ENCODE measurements at regions not wholly inside any gene's neighbourhood (a gene's known extent, or its start where the extent isn't known, plus 50 kb on each side); places are given as distances from the start of the nearest gene placed in this dataset.
"Not testable (repeated sequence)": the region's sequence is repeated elsewhere in the genome, so short reads cannot be mapped to it uniquely, and the experiment has no call there.

- no peak for DNase-seq (ENCODE audit: low spot score)
These were observed 393.1 kb upstream of the ATP11B start for GRCh38 chr3:182399978-182400737.

GRCh38 chr3:182400838-182401237 is 392.5 kb upstream of the ATP11B start:
- no peak for DNase-seq (ENCODE audit: low spot score)

GRCh38 chr3:182404031-182404430 is 389.3 kb upstream of the ATP11B start:
- DNase-seq (ENCODE audit: low spot score): no peak

GRCh38 chr3:182405759-182406158 is 387.5 kb upstream of the ATP11B start:
- DNase-seq (ENCODE audit: low spot score): no peak

GRCh38 chr3:182406786-182407185 is 386.5 kb upstream of the ATP11B start:
- DNase-seq (ENCODE audit: low spot score): no peak

- DNase-seq (ENCODE audit: low spot score): no peak
These were observed 383.3 kb upstream of the ATP11B start for GRCh38 chr3:182410051-182410450.

- DNase-seq (ENCODE audit: low spot score): no peak
These were observed 381.2 kb upstream of the ATP11B start for GRCh38 chr3:182412066-182412465.

- no peak for DNase-seq (ENCODE audit: low spot score)
These were observed 380.2 kb upstream of the ATP11B start for GRCh38 chr3:182413061-182413460.

GRCh38 chr3:182413682-182414081 is 379.6 kb upstream of the ATP11B start:
- DNase-seq (ENCODE audit: low spot score): no peak

- no peak for DNase-seq (ENCODE audit: low spot score)
These were observed 378.7 kb upstream of the ATP11B start for GRCh38 chr3:182414586-182414985.

- DNase-seq (ENCODE audit: low spot score): no peak
These were observed 372.6 kb upstream of the ATP11B start for GRCh38 chr3:182420741-182421140.

- DNase-seq (ENCODE audit: low spot score): no peak
These were observed 369.3 kb upstream of the ATP11B start for GRCh38 chr3:182424006-182424405.

- not testable (repeated sequence) for DNase-seq (ENCODE audit: low spot score)
These were observed 367.2 kb upstream of the ATP11B start for GRCh38 chr3:182425926-182426718.

- not testable (repeated sequence) for DNase-seq (ENCODE audit: low spot score)
These were observed 361.3 kb upstream of the ATP11B start for GRCh38 chr3:182431972-182432371.

- no peak for DNase-seq (ENCODE audit: low spot score)
These were observed 357.4 kb upstream of the ATP11B start for GRCh38 chr3:182435860-182436259.

GRCh38 chr3:182436547-182436946 is 356.8 kb upstream of the ATP11B start:
- no peak for DNase-seq (ENCODE audit: low spot score)

- DNase-seq (ENCODE audit: low spot score): no peak
These were observed 354.9 kb upstream of the ATP11B start for GRCh38 chr3:182438398-182438797.

GRCh38 chr3:182440101-182440500 is 353.2 kb upstream of the ATP11B start:
- no peak for DNase-seq (ENCODE audit: low spot score)

GRCh38 chr3:182445576-182445975 is 347.7 kb upstream of the ATP11B start:
- no peak for DNase-seq (ENCODE audit: low spot score)

- DNase-seq (ENCODE audit: low spot score): no peak
These were observed 342.1 kb upstream of the ATP11B start for GRCh38 chr3:182450942-182451787.

GRCh38 chr3:182451871-182452270 is 341.4 kb upstream of the ATP11B start:
- no peak for DNase-seq (ENCODE audit: low spot score)

- no peak for DNase-seq (ENCODE audit: low spot score)
These were observed 338.3 kb upstream of the ATP11B start for GRCh38 chr3:182455011-182455410.

All from hematopoietic multipotent progenitor cell treated with erythropoietin and hydrocortisone succinate and interleukin-3 and kit ligand, for 17 days (in vitro differentiated cells).